PC-3 (cell line): ENCODE measurements at regions not wholly inside any gene's neighbourhood (a gene's known extent, or its start where the extent isn't known, plus 50 kb on each side); places are given as distances from the start of the nearest gene placed in this dataset.

Source experiments
- ATAC-seq: fragments of 200-7000 bp; cut with Tn5 transposase; 2 replicates; pipeline ENCODE4 v1.9.1; 2020; ENCODE audit warnings: mild to moderate bottlenecking, moderate library complexity
- BruUV-seq: library from RNA; stranded (reverse); fragments of 400-500 nt; replicated peaks from 2 replicates; lab custom pipeline; 2021; lab: Mats Ljungman, UMichigan
- CTCF ChIA-PET: fragments of 300-600 bp; sonication (Branson Sonifier 250); formaldehyde crosslinking; loops from one replicate; lab custom pipeline; 2022; ENCODE audit warnings: antibody characterized with exemption; lab: Charles Lee
- POLR2A ChIA-PET: fragments of 300-600 bp; sonication (Branson Sonifier 250); formaldehyde crosslinking; loops from one replicate; lab custom pipeline; 2022; ENCODE audit warnings: antibody characterized with exemption; ENCODE audit not compliant: unreplicated experiment; lab: Charles Lee
- DNase-seq: peaks from one replicate; pipeline ENCODE4 v3.0.0-alpha.2; 2015
- H2AFZ ChIP-seq: fragments of 300-600 bp; sonication (generic); 2 replicates; pipeline ENCODE4 v1.6.0; 2016; ENCODE audit warnings: antibody characterized with exemption, low read length
- H3F3A ChIP-seq: fragments of 300-600 bp; sonication (generic); one replicate; pipeline ENCODE4 v1.6.0; 2017; ENCODE audit warnings: antibody characterized with exemption, low read length, control low read depth, mild to moderate bottlenecking; ENCODE audit not compliant: unreplicated experiment
- H3K27ac ChIP-seq: fragments of 300-600 bp; sonication (generic); 2 replicates; pipeline ENCODE4 v1.5.1; 2016; ENCODE audit warnings: mild to moderate bottlenecking, low read length
- H3K27me3 ChIP-seq: fragments of 300-600 bp; sonication (generic); 2 replicates; pipeline ENCODE4 v1.6.1; 2016; ENCODE audit warnings: low read length, mixed read lengths
- H3K36me3 ChIP-seq: fragments of 300-600 bp; sonication (generic); 2 replicates; pipeline ENCODE4 v1.6.1; 2016; ENCODE audit warnings: low read depth, mixed run types, low read length, mixed read lengths
- H3K4me1 ChIP-seq: fragments of 300-600 bp; sonication (generic); 2 replicates; pipeline ENCODE4 v1.5.1; 2016; ENCODE audit warnings: low read length; ENCODE audit not compliant: insufficient read depth
- H3K4me2 ChIP-seq: fragments of 300-600 bp; sonication (generic); 2 replicates; pipeline ENCODE4 v1.6.0; 2016; ENCODE audit warnings: low read length
- H3K4me3 ChIP-seq: fragments of 300-600 bp; sonication (generic); 2 replicates; pipeline ENCODE4 v1.5.1; 2016; ENCODE audit warnings: mild to moderate bottlenecking, low read length, mixed read lengths
- H3K79me2 ChIP-seq: fragments of 300-600 bp; sonication (generic); 2 replicates; pipeline ENCODE4 v1.6.1; 2017; ENCODE audit warnings: low read length, mixed read lengths
- H3K9ac ChIP-seq: fragments of 300-600 bp; sonication (generic); 2 replicates; pipeline ENCODE4 v1.6.0; 2016; ENCODE audit warnings: mild to moderate bottlenecking, low read length
- H3K9me2 ChIP-seq: fragments of 300-600 bp; sonication (generic); replicated peaks from 2 replicates; pipeline ENCODE4 v1.6.1; 2016; ENCODE audit warnings: mixed run types, low read length, mixed read lengths
- H3K9me3 ChIP-seq: fragments of 300-600 bp; sonication (generic); 2 replicates; pipeline ENCODE4 v1.6.1; 2016; ENCODE audit warnings: low read length, mixed read lengths
- H4K20me1 ChIP-seq: fragments of 300-600 bp; sonication (generic); 2 replicates; pipeline ENCODE4 v1.6.1; 2016; ENCODE audit warnings: low read length, mixed read lengths
- CTCF ChIP-seq: fragments of 300-600 bp; sonication (generic); conservative IDR thresholded peaks from 2 replicates; pipeline ENCODE4 v1.5.1; 2017; ENCODE audit warnings: antibody characterized with exemption, low read depth, mild to moderate bottlenecking, low read length
- EZH2 ChIP-seq: fragments of 300-600 bp; sonication (generic); IDR thresholded peaks from one replicate; pipeline ENCODE4 v1.6.1; 2017; ENCODE audit warnings: antibody characterized with exemption, mild to moderate bottlenecking, low read length; ENCODE audit not compliant: unreplicated experiment
- EZH2phosphoT487 ChIP-seq: fragments of 300-600 bp; sonication (generic); IDR thresholded peaks from 2 replicates; pipeline ENCODE4 v1.6.1; 2018; ENCODE audit warnings: mild to moderate bottlenecking, antibody characterized with exemption, low read length, borderline replicate concordance
- intact Hi-C: fragments of 100-400 bp; cut with micrococcal nuclease; formaldehyde crosslinking; loops from 2 replicates; pipeline ENCODE4 v1.9.0; 2023

GRCh38 chr2:160694221-160694620 lies 200.6 kb upstream of the RBMS1 start:
- Histone ChIP-seq H3F3A (no peaks in the 10 kb centered on the region), H3K9me3 (no peaks in the 10 kb centered on the region), H3K4me1 (peaks cover 6% of the 10 kb centered on the region; the same call in 1 of the 2 replicates), H3K9me2 (no peaks in the 10 kb centered on the region), H3K4me2 (no peak overlapping the region), H3K27ac (no peak overlapping the region), H3K36me3 (no peaks in the 10 kb centered on the region), H2AFZ (no peak overlapping the region), H3K27me3 (no peaks in the 10 kb centered on the region), H3K9ac (no peak overlapping the region), H4K20me1 (no peaks in the 10 kb centered on the region), H3K4me3 (no peak overlapping the region), H3K79me2 (no peaks in the 10 kb centered on the region)
- no peak for TF ChIP-seq EZH2phosphoT487
- DNase-seq (no peak), ATAC-seq (no peak)
- ChIA-PET POLR2A (no interaction called here), CTCF (no interaction called here)
- intact Hi-C loops: no loop called here
- BruUV-seq: no TSS peak

- Histone ChIP-seq H3K4me3 (no peak overlapping the region), H3K9ac (no peak overlapping the region), H3F3A (no peaks in the 10 kb centered on the region), H3K36me3 (no peaks in the 10 kb centered on the region), H3K27ac (no peak overlapping the region), H3K79me2 (no peaks in the 10 kb centered on the region), H3K9me2 (no peaks in the 10 kb centered on the region), H3K4me1 (peaks cover 6% of the 10 kb centered on the region; the same call in 1 of the 2 replicates), H2AFZ (no peak overlapping the region), H3K4me2 (no peak overlapping the region), H4K20me1 (no peaks in the 10 kb centered on the region), H3K27me3 (no peaks in the 10 kb centered on the region), H3K9me3 (no peaks in the 10 kb centered on the region)
- TF ChIP-seq CTCF (no peak), EZH2 (no peak), EZH2phosphoT487 (no peak)
- DNase-seq (no peak), ATAC-seq (no peak)
- BruUV-seq: no TSS peak
- intact Hi-C loops: no loop called here
- ChIA-PET CTCF (no interaction called here), POLR2A (no interaction called here)
Measured at GRCh38 chr2:160694631-160695030, 201.0 kb upstream of the RBMS1 start.

GRCh38 chr2:160695402-160696086 lies 201.9 kb upstream of the RBMS1 start:
- intact Hi-C loops: no loop called here
- Histone ChIP-seq H4K20me1 (no peaks in the 10 kb centered on the region), H3K79me2 (no peaks in the 10 kb centered on the region), H3K4me2 (no peak overlapping the region; the same call in 1 of the 2 replicates), H3F3A (no peaks in the 10 kb centered on the region), H3K36me3 (no peaks in the 10 kb centered on the region), H2AFZ (no peak overlapping the region), H3K9me2 (no peaks in the 10 kb centered on the region), H3K9ac (no peak overlapping the region), H3K27ac (no peak overlapping the region), H3K27me3 (no peaks in the 10 kb centered on the region), H3K9me3 (no peaks in the 10 kb centered on the region), H3K4me1 (peaks cover 6% of the 10 kb centered on the region; the same call in 1 of the 2 replicates), H3K4me3 (no peak overlapping the region)
- peak; percentile 64 for ATAC-seq
- ChIA-PET POLR2A (no interaction called here), CTCF (no interaction called here)
- no TSS peak for BruUV-seq
- DNase-seq: peak; percentile 40
- TF ChIP-seq EZH2phosphoT487: no peak
- TF ChIP-seq EZH2: no peak
- no peak for TF ChIP-seq CTCF
